ENCODE measurements at regions not wholly inside any gene's neighbourhood (a gene's known extent, or its start where the extent isn't known, plus 50 kb on each side); places are given as distances from the start of the nearest gene placed in this dataset.
A peak's percentile ranks its signal among the peaks of the same experiment; 100 is the strongest.

- Mint-ChIP-seq H3K27ac (no peak overlapping the region), H3K9me3 (no peaks in the 10 kb centered on the region)
- intact Hi-C loops (cut with micrococcal nuclease) = no loop called here
Observed at GRCh38 chr2:239467956-239468490, 67.2 kb upstream of the HDAC4 start.

GRCh38 chr2:239467281-239467955 lies 66.6 kb upstream of the HDAC4 start:
- Mint-ChIP-seq H3K36me3 (ENCODE audit: low read depth) (no peaks in the 10 kb centered on the region), H3K27me3 (peaks cover 13% of the 10 kb centered on the region), H3K27ac (no peak overlapping the region), H3K4me3 (no peak overlapping the region), H3K9me3 (no peaks in the 10 kb centered on the region), H3K4me1 (ENCODE audit: low read depth) (peaks cover 39% of the 10 kb centered on the region)
- intact Hi-C loops (cut with micrococcal nuclease) = no loop called here

More at GRCh38 chr2:239467956-239468490, 67.2 kb upstream of the HDAC4 start:
- H3K4me3 Mint-ChIP-seq = no peak overlapping the region
- H3K4me1 Mint-ChIP-seq (ENCODE audit: low read depth) = peaks cover 36% of the 10 kb centered on the region
- H3K36me3 Mint-ChIP-seq (ENCODE audit: low read depth) = no peaks in the 10 kb centered on the region
- peaks cover 19% of the 10 kb centered on the region for H3K27me3 Mint-ChIP-seq

- H3K4me1 Mint-ChIP-seq (ENCODE audit: low read depth) = peaks cover 39% of the 10 kb centered on the region
- H3K4me3 Mint-ChIP-seq = no peak overlapping the region
- peaks cover 10% of the 10 kb centered on the region for H3K27me3 Mint-ChIP-seq
- no peaks in the 10 kb centered on the region for H3K9me3 Mint-ChIP-seq
- intact Hi-C loops (cut with micrococcal nuclease) = no loop called here
- H3K36me3 Mint-ChIP-seq (ENCODE audit: low read depth) = no peaks in the 10 kb centered on the region
- H3K27ac Mint-ChIP-seq = no peak overlapping the region
Observed at GRCh38 chr2:239466755-239467271, 66.0 kb upstream of the HDAC4 start.

GRCh38 chr2:239466061-239466754 lies 65.4 kb upstream of the HDAC4 start:
- peaks cover 10% of the 10 kb centered on the region for H3K27me3 Mint-ChIP-seq

GRCh38 chr2:239465017-239466001 lies 64.5 kb upstream of the HDAC4 start:
- intact Hi-C loops (cut with micrococcal nuclease) = loop anchor here (1.0 kb wide), 1 partner anchor 26 kb away; no protein-coding TSS in a partner anchor
- Mint-ChIP-seq H3K36me3 (ENCODE audit: low read depth) (no peaks in the 10 kb centered on the region), H3K9me3 (no peaks in the 10 kb centered on the region), H3K4me1 (ENCODE audit: low read depth) (peaks cover 39% of the 10 kb centered on the region), H3K27ac (no peak overlapping the region), H3K4me3 (peak overlapping the region; percentile 55), H3K27me3 (peaks cover 6% of the 10 kb centered on the region)

More at GRCh38 chr2:239466061-239466754, 65.4 kb upstream of the HDAC4 start:
- H3K4me3 Mint-ChIP-seq = peak overlapping the region; percentile 19
- intact Hi-C loops (cut with micrococcal nuclease) = no loop called here
- H3K9me3 Mint-ChIP-seq = no peaks in the 10 kb centered on the region
- peaks cover 39% of the 10 kb centered on the region for H3K4me1 Mint-ChIP-seq (ENCODE audit: low read depth)
- H3K36me3 Mint-ChIP-seq (ENCODE audit: low read depth) = no peaks in the 10 kb centered on the region
- no peak overlapping the region for H3K27ac Mint-ChIP-seq

- H3K9me3 Mint-ChIP-seq = no peaks in the 10 kb centered on the region
- H3K27me3 Mint-ChIP-seq = peaks cover 6% of the 10 kb centered on the region
- no peak overlapping the region for H3K4me3 Mint-ChIP-seq
- H3K36me3 Mint-ChIP-seq (ENCODE audit: low read depth) = no peaks in the 10 kb centered on the region
- no peak overlapping the region for H3K27ac Mint-ChIP-seq
- H3K4me1 Mint-ChIP-seq (ENCODE audit: low read depth) = peaks cover 35% of the 10 kb centered on the region
- intact Hi-C loops (cut with micrococcal nuclease) = loop anchor here (1.0 kb wide), 1 partner anchor 25 kb away; no protein-coding TSS in a partner anchor
Observed at GRCh38 chr2:239464166-239465016, 63.6 kb upstream of the HDAC4 start.

- Mint-ChIP-seq H3K4me1 (ENCODE audit: low read depth) (peaks cover 35% of the 10 kb centered on the region), H3K27me3 (peaks cover 4% of the 10 kb centered on the region), H3K9me3 (no peaks in the 10 kb centered on the region), H3K36me3 (ENCODE audit: low read depth) (no peaks in the 10 kb centered on the region), H3K27ac (no peak overlapping the region), H3K4me3 (no peak overlapping the region)
- intact Hi-C loops (cut with micrococcal nuclease) = no loop called here
Observed at GRCh38 chr2:239463541-239464165, 62.8 kb upstream of the HDAC4 start.

- Mint-ChIP-seq H3K27ac (no peak overlapping the region), H3K4me1 (ENCODE audit: low read depth) (peaks cover 35% of the 10 kb centered on the region), H3K27me3 (peaks cover 1% of the 10 kb centered on the region), H3K36me3 (ENCODE audit: low read depth) (no peaks in the 10 kb centered on the region), H3K9me3 (no peaks in the 10 kb centered on the region), H3K4me3 (no peak overlapping the region)
- intact Hi-C loops (cut with micrococcal nuclease) = no loop called here
Observed at GRCh38 chr2:239462671-239463506, 62.1 kb upstream of the HDAC4 start.

GRCh38 chr2:239462191-239462515 lies 61.3 kb upstream of the HDAC4 start:
- H3K27ac Mint-ChIP-seq = peak overlapping the region; percentile 42
- H3K27me3 Mint-ChIP-seq = peaks cover 1% of the 10 kb centered on the region
- no peak overlapping the region for H3K4me3 Mint-ChIP-seq
- no peaks in the 10 kb centered on the region for H3K9me3 Mint-ChIP-seq
- peaks cover 35% of the 10 kb centered on the region for H3K4me1 Mint-ChIP-seq (ENCODE audit: low read depth)
- intact Hi-C loops (cut with micrococcal nuclease) = no loop called here
- no peaks in the 10 kb centered on the region for H3K36me3 Mint-ChIP-seq (ENCODE audit: low read depth)

- H3K27me3 Mint-ChIP-seq = peaks cover 7% of the 10 kb centered on the region
- intact Hi-C loops (cut with micrococcal nuclease) = no loop called here
- H3K4me1 Mint-ChIP-seq (ENCODE audit: low read depth) = peaks cover 35% of the 10 kb centered on the region
- no peak overlapping the region for H3K4me3 Mint-ChIP-seq
- H3K27ac Mint-ChIP-seq = peak overlapping the region; percentile 42
- H3K9me3 Mint-ChIP-seq = no peaks in the 10 kb centered on the region
- no peaks in the 10 kb centered on the region for H3K36me3 Mint-ChIP-seq (ENCODE audit: low read depth)
Observed at GRCh38 chr2:239461291-239462190, 60.7 kb upstream of the HDAC4 start.

- no peaks in the 10 kb centered on the region for H3K36me3 Mint-ChIP-seq (ENCODE audit: low read depth)
- intact Hi-C loops (cut with micrococcal nuclease) = no loop called here
- H3K4me3 Mint-ChIP-seq = no peak overlapping the region
- no peak overlapping the region for H3K27ac Mint-ChIP-seq
- peaks cover 32% of the 10 kb centered on the region for H3K4me1 Mint-ChIP-seq (ENCODE audit: low read depth)
- peaks cover 14% of the 10 kb centered on the region for H3K27me3 Mint-ChIP-seq
- no peaks in the 10 kb centered on the region for H3K9me3 Mint-ChIP-seq
Observed at GRCh38 chr2:239460780-239461179, 60.0 kb upstream of the HDAC4 start.

Data from dendritic cell treated with granulocyte-macrophage colony-stimulating factor and Interleukin-4, amounts not matched to agents 40 ng/mL and 50 ng/mL, for 4 days (primary cell).